ENCODE measurements at regions not wholly inside any gene's neighbourhood (a gene's known extent, or its start where the extent isn't known, plus 50 kb on each side); places are given as distances from the start of the nearest gene placed in this dataset.
A peak's percentile ranks its signal among the peaks of the same experiment; 100 is the strongest.
"Not testable (repeated sequence)": the region's sequence is repeated elsewhere in the genome, so short reads cannot be mapped to it uniquely, and the experiment has no call there.

GRCh38 chr5:57069115-57069835 lies 104.6 kb upstream of the GPBP1 start:
- DNase-seq, result no peak

- no peak for DNase-seq
Measured at GRCh38 chr5:57072218-57072892, 101.5 kb upstream of the GPBP1 start.

GRCh38 chr5:57082441-57083067 lies 91.3 kb upstream of the GPBP1 start:
- DNase-seq, result no peak

GRCh38 chr5:57085306-57086081 lies 88.4 kb upstream of the GPBP1 start:
- no peak for DNase-seq

GRCh38 chr5:57087947-57088346 lies 85.9 kb upstream of the GPBP1 start:
- DNase-seq, result not testable (repeated sequence)

GRCh38 chr5:57094753-57095683 lies 78.8 kb upstream of the GPBP1 start:
- peak; percentile 50 for DNase-seq

GRCh38 chr5:57097526-57097925 lies 76.3 kb upstream of the GPBP1 start:
- DNase-seq, result no peak

- DNase-seq, result no peak
Measured at GRCh38 chr5:57102189-57102904, 71.5 kb upstream of the GPBP1 start.

GRCh38 chr5:57102905-57103255 lies 71.0 kb upstream of the GPBP1 start:
- DNase-seq, result no peak

- DNase-seq, result no peak
Measured at GRCh38 chr5:57103317-57103907, 70.4 kb upstream of the GPBP1 start.

- DNase-seq, result no peak
Measured at GRCh38 chr5:57106661-57107060, 67.2 kb upstream of the GPBP1 start.

GRCh38 chr5:57111993-57112392 lies 61.9 kb upstream of the GPBP1 start:
- no peak for DNase-seq

- no peak for DNase-seq
Measured at GRCh38 chr5:57113481-57113880, 60.4 kb upstream of the GPBP1 start.

GRCh38 chr5:57117596-57117995 lies 56.3 kb upstream of the GPBP1 start:
- DNase-seq, result no peak

- DNase-seq, result no peak
Measured at GRCh38 chr5:57119031-57119430, 54.8 kb upstream of the GPBP1 start.

- DNase-seq, result no peak
Measured at GRCh38 chr5:57124014-57124413, 49.8 kb upstream of the GPBP1 start.
